Esophagus (tissue), 2 donors: ENCODE measurements at regions not wholly inside any gene's neighbourhood (a gene's known extent, or its start where the extent isn't known, plus 50 kb on each side); places are given as distances from the start of the nearest gene placed in this dataset.
A peak's percentile ranks its signal among the peaks of the same experiment; 100 is the strongest.

Source experiments
- H3K27ac ChIP-seq, 2 donors: one replicate each; pipeline ENCODE4 v1.5.1; 2013; ENCODE audit warnings: low read depth in 2 of 2, mild to moderate bottlenecking in 2 of 2, inconsistent platforms in 1 of 2, low read length in 1 of 2, moderate library complexity in 1 of 2
- H3K27me3 ChIP-seq, 2 donors: one replicate each; pipeline ENCODE4 v1.6.1; 2013; ENCODE audit warnings: low read length in 2 of 2, control low read depth in 1 of 2, mild to moderate bottlenecking in 1 of 2; ENCODE audit not compliant: insufficient read depth in 2 of 2, control insufficient read depth in 1 of 2
- H3K36me3 ChIP-seq, 2 donors: one replicate each; pipeline ENCODE4 v1.6.1; 2013; ENCODE audit warnings: low read length in 1 of 2; ENCODE audit not compliant: control insufficient read depth in 2 of 2, insufficient read depth in 2 of 2
- H3K4me1 ChIP-seq, 2 donors: one replicate each; pipeline ENCODE4 v1.6.1; 2013; ENCODE audit warnings: low read length in 1 of 2; ENCODE audit not compliant: control insufficient read depth in 2 of 2, insufficient read depth in 2 of 2
- H3K4me3 ChIP-seq, 2 donors: one replicate each; pipeline ENCODE4 v1.5.1; 2013; ENCODE audit warnings: low read length in 2 of 2, mild to moderate bottlenecking in 2 of 2, low read depth in 1 of 2, moderate library complexity in 1 of 2
- H3K9me3 ChIP-seq, 2 donors: one replicate each; pipeline ENCODE4 v1.6.1; 2013; ENCODE audit warnings: mild to moderate bottlenecking in 2 of 2, low read depth in 1 of 2, low read length in 1 of 2, moderate library complexity in 1 of 2; ENCODE audit not compliant: control insufficient read depth in 2 of 2, insufficient read depth in 1 of 2
- WGBS, 2 donors: extraction: QIAGEN DNeasy Blood & Tissue Kit; methylation state at CpG; one replicate each; pipeline ENCODE4 v1.1.7; 2013; 5-methylcytosine and 5-hydroxymethylcytosine counted together
- donor health status: healthy with polysubstance abuse.
- donor health status: Bipolar disorder and iron deficiency.

- WGBS, 2 donors = 68 to 79% methylated on average over 2 of the region's 2 CpGs
- Histone ChIP-seq H3K27me3 (no peaks in the 10 kb centered on the region), H3K27ac (peak overlapping the region in 1 of 2 donors; percentile 22), H3K4me1 (peaks cover 0 to 3% of the 10 kb centered on the region in 2 donors), H3K36me3 (no peaks in the 10 kb centered on the region), H3K9me3 (no peaks in the 10 kb centered on the region), H3K4me3 (no peak overlapping the region)
Observed at GRCh38 chr2:138395565-138396306, 105.8 kb upstream of the SPOPL start.

- H3K4me3 ChIP-seq = no peak overlapping the region
- no peak overlapping the region for H3K27ac ChIP-seq
- H3K27me3 ChIP-seq = no peaks in the 10 kb centered on the region
- H3K36me3 ChIP-seq = no peaks in the 10 kb centered on the region
- peaks cover 0 to 3% of the 10 kb centered on the region in 2 donors for H3K4me1 ChIP-seq
- 94 to 96% methylated on average over 3 of the region's 3 CpGs for whole genome bisulfite sequencing, 2 donors
- H3K9me3 ChIP-seq = no peaks in the 10 kb centered on the region
Observed at GRCh38 chr2:138396843-138397242, 104.7 kb upstream of the SPOPL start.

GRCh38 chr2:138403431-138403927 is 98.1 kb upstream of the SPOPL start:
- no peak overlapping the region for H3K27ac ChIP-seq
- no peaks in the 10 kb centered on the region for H3K4me1 ChIP-seq
- H3K9me3 ChIP-seq = no peaks in the 10 kb centered on the region
- no peaks in the 10 kb centered on the region for H3K27me3 ChIP-seq
- 74 to 76% methylated on average over 5 of the region's 5 CpGs for WGBS, 2 donors
- H3K36me3 ChIP-seq = no peaks in the 10 kb centered on the region
- no peak overlapping the region for H3K4me3 ChIP-seq

GRCh38 chr2:138414014-138414413 is 87.6 kb upstream of the SPOPL start:
- Histone ChIP-seq H3K27me3 (no peaks in the 10 kb centered on the region), H3K4me3 (no peak overlapping the region), H3K36me3 (no peaks in the 10 kb centered on the region), H3K4me1 (no peaks in the 10 kb centered on the region), H3K27ac (no peak overlapping the region), H3K9me3 (peaks cover 0 to 3% of the 10 kb centered on the region in 2 donors)
- 95 to 98% methylated on average over 1 of the region's 1 CpG for WGBS, 2 donors

- H3K9me3 ChIP-seq = peaks cover 0 to 3% of the 10 kb centered on the region in 2 donors
- no peaks in the 10 kb centered on the region for H3K4me1 ChIP-seq
- WGBS, 2 donors = 61 to 78% methylated on average over 5 of the region's 5 CpGs
- H3K4me3 ChIP-seq = no peak overlapping the region
- no peak overlapping the region for H3K27ac ChIP-seq
- H3K27me3 ChIP-seq = no peaks in the 10 kb centered on the region
- H3K36me3 ChIP-seq = no peaks in the 10 kb centered on the region
Observed at GRCh38 chr2:138415985-138416384, 85.6 kb upstream of the SPOPL start.

GRCh38 chr2:138418453-138418852 is 83.1 kb upstream of the SPOPL start:
- H3K4me1 ChIP-seq = no peaks in the 10 kb centered on the region
- H3K36me3 ChIP-seq = no peaks in the 10 kb centered on the region
- H3K27ac ChIP-seq = no peak overlapping the region
- H3K4me3 ChIP-seq = no peak overlapping the region
- no peaks in the 10 kb centered on the region for H3K27me3 ChIP-seq
- 86 to 93% methylated on average over 2 of the region's 2 CpGs for WGBS, 2 donors
- no peaks in the 10 kb centered on the region for H3K9me3 ChIP-seq

GRCh38 chr2:138421315-138421970 is 80.1 kb upstream of the SPOPL start:
- H3K27me3 ChIP-seq = no peaks in the 10 kb centered on the region
- no peaks in the 10 kb centered on the region for H3K36me3 ChIP-seq
- whole genome bisulfite sequencing, 2 donors = 50 to 55% methylated on average over 3 of the region's 3 CpGs
- no peaks in the 10 kb centered on the region for H3K9me3 ChIP-seq
- H3K27ac ChIP-seq = peak overlapping the region; percentile 52 to 71
- no peak overlapping the region for H3K4me3 ChIP-seq
- H3K4me1 ChIP-seq = no peaks in the 10 kb centered on the region

- H3K4me1 ChIP-seq = no peaks in the 10 kb centered on the region
- no peaks in the 10 kb centered on the region for H3K9me3 ChIP-seq
- peak overlapping the region; percentile 52 to 71 for H3K27ac ChIP-seq
- no peak overlapping the region for H3K4me3 ChIP-seq
- no peaks in the 10 kb centered on the region for H3K36me3 ChIP-seq
- H3K27me3 ChIP-seq = no peaks in the 10 kb centered on the region
Observed at GRCh38 chr2:138421971-138422335, 79.6 kb upstream of the SPOPL start.

GRCh38 chr2:138423198-138423597 is 78.4 kb upstream of the SPOPL start:
- H3K9me3 ChIP-seq = no peaks in the 10 kb centered on the region
- no peaks in the 10 kb centered on the region for H3K27me3 ChIP-seq
- no peak overlapping the region for H3K4me3 ChIP-seq
- no peaks in the 10 kb centered on the region for H3K4me1 ChIP-seq
- no peak overlapping the region for H3K27ac ChIP-seq
- 89 to 95% methylated on average over 2 of the region's 2 CpGs for WGBS, 2 donors
- H3K36me3 ChIP-seq = no peaks in the 10 kb centered on the region

- Histone ChIP-seq H3K27me3 (no peaks in the 10 kb centered on the region), H3K4me3 (no peak overlapping the region), H3K4me1 (no peaks in the 10 kb centered on the region), H3K27ac (no peak overlapping the region), H3K9me3 (no peaks in the 10 kb centered on the region), H3K36me3 (no peaks in the 10 kb centered on the region)
- 91 to 96% methylated on average over 1 of the region's 1 CpG for WGBS, 2 donors
Observed at GRCh38 chr2:138423745-138424144, 77.8 kb upstream of the SPOPL start.
